Right kidney (tissue), 1 donor: ENCODE measurements at regions not wholly inside any gene's neighbourhood (a gene's known extent, or its start where the extent isn't known, plus 50 kb on each side); places are given as distances from the start of the nearest gene placed in this dataset.

Source experiments
- DNase-seq: peaks from one replicate; pipeline ENCODE4 v3.0.0-alpha.2; 2016

DNA sequence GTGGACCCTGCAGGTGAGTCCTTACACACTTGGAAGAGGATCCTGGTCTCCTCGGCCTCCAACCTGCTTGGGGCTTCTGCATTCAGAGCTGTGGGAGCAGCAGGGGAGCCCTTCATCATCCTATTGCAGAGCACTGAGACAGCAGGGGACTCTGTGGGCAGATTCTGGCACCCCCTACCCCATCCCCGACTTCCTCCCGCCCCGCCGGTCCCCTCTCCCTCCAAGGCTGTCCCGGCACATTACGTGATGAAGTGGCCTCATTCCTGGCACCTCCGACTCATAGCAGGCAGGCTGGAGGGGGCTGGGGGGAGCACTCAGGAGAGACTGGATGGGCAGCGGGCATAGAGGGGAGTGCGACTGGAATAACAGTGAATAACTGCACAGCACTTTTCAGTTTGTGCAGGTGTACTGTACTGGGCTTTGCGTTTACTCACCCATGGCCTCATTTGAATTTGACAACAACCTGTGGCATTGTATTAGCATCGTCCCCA is 394.1 kb downstream of the MATN1 start:
- no peak for DNase-seq

DNA sequence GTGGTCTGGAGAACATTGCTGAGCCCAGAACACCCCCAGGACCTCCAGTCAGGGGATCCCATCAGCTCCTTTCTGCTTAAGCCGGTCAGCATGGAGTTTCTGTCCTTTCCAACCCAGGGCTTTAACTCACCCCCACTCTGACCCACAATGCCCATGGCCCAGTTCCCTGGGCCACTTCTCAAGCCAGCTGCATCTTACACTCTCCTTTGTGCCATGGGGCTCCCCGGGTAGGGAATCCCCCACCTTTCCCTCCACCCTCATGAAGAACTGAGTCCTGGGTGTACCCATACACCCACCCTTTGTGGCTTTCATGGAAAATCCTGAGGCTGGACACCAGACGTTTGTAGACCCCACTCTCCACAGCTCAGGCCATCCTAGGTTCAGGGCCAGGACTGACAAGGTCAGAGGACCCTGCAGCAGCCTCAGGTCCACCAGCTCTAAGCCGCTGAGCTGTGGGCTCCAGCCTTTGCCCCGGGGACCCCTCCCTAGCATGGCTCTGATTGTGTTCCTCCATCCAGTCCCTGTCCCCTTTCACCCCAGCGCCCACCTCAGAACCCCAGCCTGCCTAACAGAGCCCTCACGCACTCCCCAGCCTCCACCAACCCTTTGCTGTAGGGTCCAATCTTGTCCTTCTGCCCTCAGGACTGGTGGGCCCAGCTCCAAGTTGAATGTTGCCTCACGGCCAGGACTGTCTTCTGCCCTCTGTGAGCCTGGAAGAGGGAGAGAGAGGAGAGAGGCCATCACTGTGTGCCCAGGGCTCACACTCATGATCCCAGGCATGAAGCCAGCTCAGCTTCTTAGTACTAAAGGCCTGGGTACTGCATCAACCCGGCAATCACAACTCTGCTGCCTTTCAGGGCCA is 394.8 kb downstream of the MATN1 start:
- DNase-seq = no peak

DNA sequence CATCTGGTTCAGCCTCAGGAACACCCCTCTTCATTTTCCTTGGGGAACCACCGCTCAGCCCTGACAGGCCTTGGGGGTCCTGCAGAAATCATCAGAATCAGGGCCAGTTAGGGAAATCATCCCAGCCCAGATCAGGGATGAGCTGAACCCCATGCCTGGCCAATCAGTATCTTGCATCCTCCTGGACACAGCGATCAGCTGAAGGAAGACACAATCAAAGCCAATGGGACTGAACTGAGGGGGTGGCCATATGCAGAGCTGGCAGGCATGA is 395.4 kb downstream of the MATN1 start:
- DNase-seq = no peak

DNA sequence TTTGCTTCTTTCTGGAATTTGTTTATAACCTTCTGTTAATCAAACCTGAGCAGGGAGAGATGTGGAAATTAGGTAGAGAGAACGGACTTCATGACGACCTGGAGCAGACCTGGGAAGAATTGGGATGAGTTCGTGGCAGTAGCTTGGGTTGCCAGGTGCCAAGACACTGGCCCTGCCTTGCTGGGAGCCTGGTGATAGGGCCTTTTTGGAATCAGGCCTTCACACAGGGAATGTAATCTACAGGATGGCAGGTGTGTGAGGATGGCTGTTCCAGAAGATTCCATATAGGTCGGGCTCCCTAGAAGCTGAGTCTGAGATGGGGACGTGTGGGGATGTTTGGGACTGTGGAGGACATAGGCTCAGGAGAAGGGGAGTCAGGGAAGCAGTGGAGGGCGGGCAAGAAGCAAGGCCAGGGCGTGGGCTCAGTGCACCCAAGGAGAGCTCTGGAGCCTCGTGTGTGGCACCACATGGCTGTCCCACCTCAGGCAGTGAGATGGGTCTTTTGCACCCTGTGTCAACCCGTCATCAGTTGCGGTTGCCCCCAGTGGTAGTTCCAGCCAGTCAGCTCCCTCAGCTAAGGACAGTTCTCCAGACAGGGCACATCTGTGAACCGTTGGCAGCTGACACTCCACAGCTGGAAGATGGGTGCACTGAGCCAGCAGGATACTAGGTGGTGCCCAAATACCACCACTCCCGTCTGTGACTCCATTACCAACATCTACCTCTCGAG is 395.9 kb downstream of the MATN1 start:
- no peak for DNase-seq

DNA sequence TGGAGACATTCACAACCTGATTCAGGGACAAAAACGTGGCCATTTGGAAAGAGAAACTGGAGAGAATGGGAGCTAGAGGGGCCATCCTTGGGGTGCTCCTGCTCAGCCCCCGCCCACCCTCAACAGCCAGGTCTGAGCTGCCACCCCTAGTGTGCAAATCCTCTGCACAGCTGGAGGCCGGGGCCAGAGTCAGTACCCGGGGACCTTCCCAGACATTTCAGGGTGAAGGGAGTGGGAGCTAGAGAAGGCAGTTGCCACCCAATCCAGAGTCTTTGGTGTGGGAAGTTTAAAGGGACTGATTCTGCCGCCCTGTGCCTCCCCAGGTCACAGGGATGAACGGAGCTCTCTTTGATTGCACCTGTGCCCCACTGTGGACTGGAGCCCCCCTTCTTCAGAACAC is 397.4 kb downstream of the MATN1 start:
- no peak for DNase-seq

DNA sequence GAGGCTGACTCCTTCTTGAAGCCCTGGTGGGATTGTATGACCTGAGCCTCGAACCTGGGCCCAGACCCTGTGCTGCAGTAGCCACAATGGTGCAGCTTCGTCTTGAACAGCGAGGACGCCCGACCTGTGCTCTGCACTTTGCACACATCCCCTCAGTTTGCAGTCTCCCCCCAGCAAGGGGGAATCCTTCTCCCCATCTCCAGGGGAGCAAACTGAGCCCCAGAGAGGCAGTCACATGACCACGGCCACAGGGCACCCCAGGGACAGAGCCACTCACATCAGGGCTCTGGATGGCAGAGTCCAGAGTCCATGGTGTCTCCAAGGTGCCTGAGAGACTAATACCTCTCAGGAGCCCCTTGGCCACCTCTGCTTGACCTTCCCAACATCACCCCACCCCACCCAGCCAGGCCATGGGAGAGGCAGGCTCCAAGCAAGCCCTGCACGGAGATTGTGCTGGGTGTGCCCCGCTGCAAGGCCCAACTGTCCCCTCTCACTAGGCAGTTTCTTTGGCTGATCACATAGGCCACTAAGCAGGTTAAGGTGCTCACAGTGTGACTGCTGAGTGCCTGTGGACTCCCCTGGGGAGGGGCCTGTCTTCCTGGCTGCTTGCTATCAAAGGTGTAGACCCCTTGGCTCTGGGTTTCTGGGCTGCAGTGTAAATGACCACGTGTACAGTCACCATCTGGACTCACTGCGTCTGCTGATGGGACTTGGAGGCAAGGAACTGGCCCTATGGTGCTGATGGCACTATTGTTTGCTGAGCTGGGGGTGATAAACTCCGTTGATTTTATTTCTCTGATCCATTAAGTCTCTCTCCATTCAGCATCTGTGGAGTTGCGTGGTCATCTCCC is 398.1 kb downstream of the MATN1 start:
- no peak for DNase-seq

DNA sequence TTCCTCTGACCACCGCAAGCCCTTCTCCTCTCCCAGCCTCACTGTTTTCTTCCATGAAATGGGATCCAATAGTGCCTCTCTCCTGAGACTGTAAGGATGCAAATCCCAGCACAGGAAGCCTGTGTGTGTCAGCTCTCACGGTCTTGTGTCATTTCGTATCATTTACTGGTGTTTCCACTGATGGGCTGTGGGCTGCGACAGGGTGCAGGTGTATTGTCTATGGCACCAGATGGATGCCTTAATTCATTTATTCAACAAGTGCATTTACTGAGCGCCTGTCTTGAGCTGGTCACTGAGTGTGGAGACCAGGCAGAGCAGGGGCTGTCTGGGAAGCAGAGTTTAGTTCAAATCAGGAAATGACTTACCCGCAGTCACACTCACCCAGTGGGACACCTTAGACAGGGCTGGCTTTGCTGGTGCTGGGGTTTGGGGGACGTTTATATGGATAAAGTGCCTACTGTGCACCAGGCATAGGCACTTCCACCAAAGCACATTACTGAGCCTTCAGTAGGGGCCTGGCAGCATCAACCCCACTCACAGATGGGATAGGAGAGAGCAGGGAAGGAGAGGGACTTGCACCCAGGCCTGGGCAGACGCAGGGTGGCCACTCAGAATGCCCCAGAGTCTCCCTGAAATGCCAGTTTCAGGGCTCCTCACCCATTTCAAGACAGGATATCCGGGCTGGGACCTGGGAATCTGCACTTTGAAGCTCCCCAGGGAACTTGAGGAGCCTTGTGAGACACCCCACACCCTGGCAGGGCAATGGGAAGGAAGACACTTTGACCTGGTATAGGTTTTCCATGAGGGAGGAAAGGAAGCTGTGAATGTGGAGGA is 398.9 kb downstream of the MATN1 start:
- no peak for DNase-seq

DNA sequence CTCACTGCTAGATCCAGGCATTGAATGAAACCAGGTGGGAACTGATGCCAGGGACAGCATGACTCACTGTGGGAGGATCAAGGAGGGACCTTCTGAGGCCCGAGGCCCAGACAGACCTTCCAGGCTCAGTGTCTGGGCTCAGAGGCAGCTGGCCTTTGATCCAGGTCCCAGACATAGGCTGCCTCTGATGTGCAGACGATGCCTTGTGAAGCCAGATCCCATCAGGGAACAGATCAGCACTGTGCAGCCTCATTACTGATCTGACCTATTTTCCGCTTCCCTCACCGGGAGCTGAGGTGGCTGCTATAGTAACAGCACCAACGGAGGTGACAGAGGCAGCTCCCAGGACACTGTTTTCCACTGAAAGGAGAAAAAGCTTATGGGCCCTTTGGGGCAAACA is 399.5 kb downstream of the MATN1 start:
- DNase-seq = no peak

DNA sequence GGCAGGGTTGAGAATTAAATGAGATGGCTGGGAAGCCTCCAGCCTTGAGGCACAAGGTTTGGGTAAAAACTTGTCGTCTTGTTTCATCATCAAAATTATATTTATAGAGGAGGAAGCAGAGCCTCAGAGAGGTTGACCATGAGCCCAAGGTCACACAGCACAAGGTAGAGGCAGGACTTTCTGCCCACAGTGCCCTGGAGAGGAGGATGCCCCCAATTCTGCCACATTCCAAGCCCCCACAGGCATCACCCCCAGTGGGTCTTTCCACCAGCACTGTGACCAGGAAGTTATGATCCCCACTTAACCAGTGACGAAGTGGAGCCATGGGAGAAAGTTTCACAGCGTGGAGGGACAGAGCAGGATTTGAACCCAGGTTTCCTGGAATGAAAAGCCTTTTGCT is 400.0 kb downstream of the MATN1 start:
- no peak for DNase-seq

DNA sequence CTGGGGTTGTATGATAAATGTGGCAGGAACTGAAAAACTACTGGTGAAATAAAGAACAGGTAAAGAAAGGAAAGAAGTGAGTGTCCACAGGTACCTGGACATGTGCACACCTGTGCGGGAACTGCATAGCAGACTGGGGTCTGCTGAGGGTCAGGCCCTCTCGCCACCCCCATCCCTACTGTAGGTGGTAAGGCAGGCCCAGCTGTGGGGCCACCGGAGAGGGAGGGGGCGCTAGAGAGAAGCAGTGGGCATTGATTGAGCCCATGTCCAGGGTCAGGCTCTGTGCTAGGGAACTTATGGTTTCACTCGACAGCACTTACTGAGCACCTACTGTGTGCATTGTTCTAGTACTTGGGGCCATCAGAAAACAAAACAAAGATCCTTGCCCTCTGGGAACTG is 400.5 kb downstream of the MATN1 start:
- DNase-seq = no peak

DNA sequence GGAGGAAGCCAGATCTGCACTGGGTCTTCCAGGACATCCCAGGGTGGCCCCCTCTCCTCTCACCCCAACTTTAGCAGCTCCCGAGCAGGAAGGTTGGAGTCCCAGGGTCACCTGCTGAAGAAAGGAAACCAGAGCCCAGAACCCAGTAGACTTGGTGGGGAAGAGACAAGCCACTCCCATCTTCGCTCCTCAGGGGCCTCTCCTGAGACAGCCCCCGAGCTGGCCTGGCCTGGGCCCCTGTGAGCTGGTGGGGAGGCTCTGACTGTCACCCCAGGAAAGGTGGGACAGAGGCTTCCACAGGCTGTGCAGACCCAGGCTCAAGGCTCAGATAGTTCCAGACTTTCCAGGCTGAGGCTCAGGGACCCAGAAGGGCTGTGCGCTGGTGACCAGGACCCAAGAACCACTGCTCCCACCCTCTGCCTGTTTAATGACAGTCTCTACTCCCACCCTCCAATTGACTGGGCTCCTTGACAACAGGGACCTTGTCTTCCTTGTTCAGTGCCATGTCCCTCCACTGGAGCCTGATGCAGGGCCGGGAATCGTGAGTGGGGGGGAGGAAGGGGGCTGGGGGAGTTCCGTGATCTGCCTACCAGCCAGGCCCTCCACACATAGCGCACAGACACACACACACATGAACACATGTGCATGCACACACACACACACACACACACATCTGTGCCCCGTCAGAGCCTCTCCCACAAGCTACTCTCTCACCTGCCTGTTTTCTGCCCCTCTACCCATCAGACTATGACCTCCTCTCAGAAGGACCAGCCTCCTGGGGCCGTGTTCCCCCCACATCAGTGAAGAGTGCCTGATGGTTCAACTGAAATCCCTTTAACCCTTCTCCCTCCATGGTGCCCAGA is 401.2 kb downstream of the MATN1 start:
- DNase-seq = no peak

DNA sequence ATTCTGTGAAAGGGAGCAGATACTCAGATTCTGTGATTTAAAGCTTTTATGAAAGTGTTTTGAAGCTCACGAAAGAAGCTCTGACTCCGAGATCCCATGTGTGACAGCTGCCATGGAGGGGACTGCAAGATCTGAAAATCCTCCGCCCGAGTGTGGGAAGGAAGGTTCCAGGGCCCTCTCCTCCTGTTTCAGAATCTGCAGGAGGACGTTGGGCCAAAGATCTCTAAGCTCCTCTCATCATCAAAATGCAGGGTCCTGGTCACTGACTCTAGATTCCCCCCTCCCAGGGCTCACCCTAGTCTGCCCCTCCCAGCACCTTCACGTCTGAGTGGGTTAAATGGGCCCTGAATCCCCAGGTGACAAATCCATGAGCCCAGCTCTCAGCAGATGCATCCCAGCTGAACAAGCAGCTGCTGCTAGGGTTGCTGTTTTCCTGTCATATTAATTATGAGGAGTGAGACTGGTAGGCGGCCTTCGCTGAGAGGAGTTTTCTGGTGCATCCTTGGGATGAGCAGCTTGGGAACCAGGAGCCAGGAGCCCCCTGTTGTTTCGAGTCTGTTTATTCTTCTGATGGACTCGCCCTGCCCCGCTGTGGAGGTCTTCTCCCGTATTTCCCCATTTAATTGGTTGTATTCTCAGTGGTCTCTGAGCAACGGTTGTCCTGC is 402.0 kb downstream of the MATN1 start:
- DNase-seq = no peak

DNA sequence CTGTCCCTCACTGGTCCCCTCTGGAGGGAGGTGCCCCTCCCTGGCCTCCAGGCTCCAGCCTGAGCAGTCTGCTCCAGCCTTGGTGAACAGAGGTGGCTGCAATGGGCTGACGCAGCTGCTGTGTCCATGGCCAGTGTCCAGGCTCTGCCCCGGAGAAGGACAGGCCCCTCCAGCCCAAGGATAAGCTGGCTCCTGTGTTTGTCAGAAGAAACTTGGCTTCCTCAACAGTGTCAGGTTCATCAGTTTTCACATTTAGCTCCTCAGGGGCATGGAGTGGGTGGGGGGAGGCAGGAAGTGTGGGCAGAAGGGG is 402.8 kb downstream of the MATN1 start:
- no peak for DNase-seq

DNA sequence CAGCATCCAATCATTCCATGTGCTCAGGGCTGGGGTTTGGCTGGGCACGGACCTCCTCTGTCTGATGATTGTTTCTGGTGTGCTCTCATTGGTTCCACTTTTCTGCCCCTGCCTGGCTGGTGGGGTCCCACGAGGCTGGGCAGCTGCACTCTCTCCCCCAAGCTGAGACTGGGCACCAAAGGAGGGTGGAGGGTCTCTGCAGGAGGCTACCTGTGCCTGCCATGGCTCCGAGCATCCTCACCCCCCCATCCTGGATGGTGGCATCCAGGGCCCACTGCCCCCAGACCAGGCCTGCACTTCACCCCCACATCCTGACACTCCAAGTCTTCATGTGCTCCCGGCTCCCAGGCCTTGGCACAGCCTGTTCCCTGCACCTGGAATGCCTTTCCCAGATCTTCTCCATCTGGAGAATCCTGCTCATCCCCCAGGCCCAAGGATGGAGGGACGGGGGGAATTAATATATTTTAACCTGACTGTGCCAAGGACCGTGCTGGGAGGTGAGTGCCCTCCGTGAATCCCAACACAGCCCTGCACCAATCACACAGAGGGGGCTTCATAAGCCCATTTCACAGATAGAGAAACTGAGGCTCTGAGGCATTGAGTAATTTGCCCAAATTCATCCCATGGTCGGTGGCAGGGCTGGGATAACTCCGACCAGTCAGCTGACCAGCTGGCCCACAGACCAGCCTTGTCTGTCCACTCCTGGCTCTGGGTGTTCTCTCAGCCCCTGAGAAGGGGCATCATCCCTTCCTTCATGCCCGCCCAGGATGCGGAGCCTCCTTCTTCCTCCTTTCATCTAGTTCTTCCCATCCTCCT is 403.4 kb downstream of the MATN1 start:
- DNase-seq = no peak

DNA sequence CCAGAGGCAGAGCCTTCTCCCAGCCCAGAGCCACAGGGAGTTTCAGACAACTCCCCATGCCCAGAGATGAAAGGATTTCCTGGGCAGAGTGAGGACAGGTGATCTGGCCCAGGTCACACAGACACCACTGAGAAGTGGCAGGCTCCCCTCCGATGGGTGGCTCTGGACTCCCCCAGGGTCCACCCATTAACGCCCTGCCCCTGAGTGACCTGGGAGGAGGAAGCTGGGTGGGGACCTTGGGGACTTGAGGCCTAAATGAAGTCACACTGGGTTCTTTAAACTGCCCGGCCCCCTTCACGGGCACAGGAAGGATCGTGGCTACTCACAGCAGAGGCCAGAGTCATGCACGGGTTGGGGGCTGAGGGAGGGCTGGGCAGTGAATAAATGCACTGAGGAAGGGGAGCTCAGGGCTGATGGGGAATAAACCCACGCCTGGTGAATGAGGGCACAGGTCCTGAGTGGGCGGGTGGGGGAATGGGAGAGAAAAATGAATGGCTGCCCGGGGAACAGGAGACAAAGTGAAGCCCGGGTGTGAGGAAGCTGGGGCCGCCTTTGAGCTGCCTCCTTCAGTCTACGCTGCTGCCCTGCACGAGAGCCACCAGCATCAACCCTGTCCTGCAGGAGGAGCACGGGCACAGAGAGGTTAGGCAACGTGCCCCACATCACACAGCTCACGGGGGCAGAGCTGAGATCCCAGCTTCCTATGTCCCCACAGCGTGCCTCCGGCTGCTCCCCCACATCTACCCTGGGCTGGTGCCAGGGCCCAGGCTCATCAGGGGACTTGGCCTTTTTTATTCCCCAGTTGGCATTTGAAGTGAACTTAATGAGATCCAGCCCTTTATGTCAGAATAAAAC is 404.3 kb downstream of the MATN1 start:
- no peak for DNase-seq

DNA sequence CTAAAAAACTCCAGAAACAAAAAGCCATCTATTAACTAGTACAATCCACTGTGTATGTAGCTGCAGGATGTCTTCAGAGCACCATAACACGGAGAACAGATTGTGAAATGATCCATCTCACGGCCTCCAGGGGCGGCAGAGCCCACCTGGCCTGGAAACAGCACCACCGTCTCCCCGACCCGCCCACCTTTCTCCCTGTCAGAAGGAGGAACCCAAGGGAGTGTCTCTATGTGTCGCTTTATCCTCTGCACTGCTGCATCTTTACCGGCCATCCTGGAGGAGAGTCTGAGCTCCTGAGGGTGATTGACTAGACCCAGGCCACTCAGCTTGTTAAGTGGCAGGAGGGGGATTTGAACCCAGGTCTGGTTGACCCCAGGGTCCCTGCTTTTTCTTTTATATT is 405.0 kb downstream of the MATN1 start:
- DNase-seq = no peak

DNA sequence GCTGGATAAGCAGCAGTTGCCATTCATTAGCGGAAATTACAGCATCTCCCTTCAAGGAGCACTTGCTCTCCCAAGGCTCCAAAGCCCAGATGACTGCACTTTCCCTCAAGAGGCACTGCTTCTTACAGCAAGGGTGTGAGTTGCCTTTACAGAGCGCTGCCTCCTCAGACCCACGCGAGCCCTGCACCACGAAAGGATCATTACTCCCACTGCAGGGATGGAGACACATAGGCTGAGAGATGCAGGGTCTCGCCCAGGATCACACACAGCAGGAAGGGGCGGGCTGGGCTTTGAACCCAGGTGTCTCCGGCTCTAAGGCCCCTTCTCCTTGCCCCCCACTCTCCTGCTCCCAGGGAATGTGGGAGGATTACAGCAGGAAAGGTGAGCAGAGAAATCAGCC is 405.5 kb downstream of the MATN1 start:
- no peak for DNase-seq

DNA sequence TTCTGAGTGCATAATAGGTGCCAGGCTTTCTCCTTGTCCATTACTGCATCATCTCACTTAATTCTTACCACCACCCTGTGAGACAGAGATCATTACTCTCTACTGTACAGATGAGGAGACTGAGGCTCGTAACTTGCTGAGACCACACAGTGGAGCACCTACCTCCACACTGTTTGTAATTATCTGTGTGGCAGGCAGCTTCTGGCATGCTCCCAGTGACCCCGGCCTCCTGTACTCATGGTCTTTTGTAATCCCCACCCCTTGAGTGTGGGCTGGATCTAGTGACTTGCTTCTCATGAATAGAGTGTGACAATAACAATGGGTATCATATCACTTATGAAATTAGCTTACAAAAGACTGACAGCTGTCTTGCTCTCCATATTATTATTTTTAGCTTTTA is 407.3 kb downstream of the MATN1 start:
- no peak for DNase-seq
